Stimulated activated CD8-positive, alpha-beta memory T cell treated with anti-CD3 and anti-CD28 coated beads, Interleukin-7, amount 100 ng/mL, for 24 hours (primary cell): ENCODE measurements at regions not wholly inside any gene's neighbourhood (a gene's known extent, or its start where the extent isn't known, plus 50 kb on each side); places are given as distances from the start of the nearest gene placed in this dataset.
"Not testable (repeated sequence)": the region's sequence is repeated elsewhere in the genome, so short reads cannot be mapped to it uniquely, and the experiment has no call there.

ENCODE experiments used
- DNase-seq: peaks from one replicate; pipeline ENCODE4 v3.0.0-alpha.2; 2020; ENCODE audit warnings: low read depth

- DNase-seq, result not testable (repeated sequence)
Observed at GRCh38 chr15:47131450-47131849, 585.9 kb upstream of the SEMA6D start.

DNA sequence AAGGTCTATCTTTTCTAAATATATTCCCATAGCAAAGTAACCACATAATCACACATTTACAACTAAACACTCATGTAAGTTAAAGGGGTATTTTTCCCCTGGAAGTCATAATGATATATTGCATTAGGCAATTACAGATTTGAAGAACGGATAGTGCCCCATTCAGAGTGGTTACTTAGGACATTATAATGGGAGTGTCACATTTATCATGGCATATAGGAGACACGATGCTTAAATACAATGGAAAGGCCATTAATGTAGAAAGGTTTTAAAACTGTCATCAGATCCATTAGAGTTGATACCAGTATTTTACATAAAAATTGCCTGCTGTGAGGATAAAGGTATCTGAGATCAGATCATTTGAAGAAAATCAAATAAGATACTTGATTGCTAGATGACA, 582.0 kb upstream of the SEMA6D start:
- DNase-seq, result no peak

- no peak for DNase-seq
Observed at GRCh38 chr15:47136236-47136635, 581.1 kb upstream of the SEMA6D start.

GRCh38 chr15:47139965-47140364, 577.3 kb upstream of the SEMA6D start:
- no peak for DNase-seq

- DNase-seq, result no peak
Observed at GRCh38 chr15:47157827-47158226, 559.5 kb upstream of the SEMA6D start.

- no peak for DNase-seq
Observed at GRCh38 chr15:47158573-47158972, 558.7 kb upstream of the SEMA6D start.

- DNase-seq, result no peak
Observed at GRCh38 chr15:47177177-47177576, 540.1 kb upstream of the SEMA6D start.

DNA sequence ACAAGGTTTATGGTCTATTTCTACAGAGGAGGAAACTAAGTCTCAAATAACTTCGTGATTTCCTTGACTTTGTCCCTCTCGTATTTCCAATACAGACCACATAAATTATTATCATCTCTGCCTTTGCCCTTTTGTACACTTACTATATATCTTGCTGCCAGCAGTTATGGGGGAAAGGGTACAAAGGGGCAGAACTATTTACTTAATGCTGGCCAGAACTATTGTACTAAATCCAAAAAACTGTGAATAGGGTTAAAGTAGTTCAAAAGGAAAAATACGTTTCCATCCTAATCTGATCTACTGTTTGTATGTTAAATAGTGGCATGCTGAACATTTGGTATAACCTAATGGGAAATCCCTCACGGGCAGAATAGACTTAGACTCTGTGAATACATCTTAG, 537.3 kb upstream of the SEMA6D start:
- DNase-seq, result no peak

- no peak for DNase-seq
Observed at GRCh38 chr15:47182818-47183217, 534.5 kb upstream of the SEMA6D start.

DNA sequence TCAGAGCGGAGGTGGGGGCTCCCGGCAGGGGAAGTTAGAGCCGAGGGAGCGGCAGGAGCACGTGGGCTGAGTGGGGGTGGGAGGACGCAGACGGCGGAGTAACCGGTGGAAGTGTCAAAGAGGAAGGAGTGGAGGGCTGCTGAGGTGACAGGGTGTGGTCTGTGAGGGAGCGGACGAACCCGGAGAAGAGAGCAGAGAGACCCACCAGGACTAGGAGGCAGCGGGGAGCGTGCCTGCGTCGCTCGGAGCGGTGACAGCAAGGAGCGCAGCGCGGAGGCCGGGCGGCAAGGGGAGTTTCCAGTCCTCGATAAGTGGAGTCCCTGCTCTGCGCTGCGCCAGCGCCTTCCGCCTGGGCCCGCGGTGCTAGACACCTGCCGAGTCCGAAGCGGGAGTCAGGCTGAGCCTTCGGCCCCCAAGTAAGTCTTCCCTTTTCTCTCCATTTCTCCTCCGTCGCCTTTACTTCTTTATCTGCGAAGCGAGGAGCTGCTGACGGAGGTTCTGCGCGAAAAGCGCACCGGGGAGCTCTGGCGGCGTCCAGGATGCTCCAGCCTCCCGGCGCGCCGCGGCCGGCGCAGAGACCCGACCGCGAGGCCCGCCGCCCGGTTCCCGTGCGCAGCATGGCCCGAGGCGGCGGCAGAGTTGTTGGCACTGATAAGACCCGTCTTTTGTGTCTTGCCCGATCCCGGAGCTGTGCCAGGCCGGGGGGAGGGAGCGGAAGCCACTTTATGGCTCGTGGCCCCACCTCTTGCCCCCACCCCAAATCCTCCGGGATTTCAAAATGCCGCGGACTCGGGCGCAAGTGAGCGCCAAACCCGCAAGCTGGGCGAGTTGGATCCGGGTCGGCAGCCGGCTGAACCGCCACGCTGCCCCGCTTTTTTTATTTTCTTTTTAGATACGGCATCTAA, 533.0 kb upstream of the SEMA6D start:
- no peak for DNase-seq

- DNase-seq, result no peak
Observed at GRCh38 chr15:47184908-47185801, 532.1 kb upstream of the SEMA6D start.

DNA sequence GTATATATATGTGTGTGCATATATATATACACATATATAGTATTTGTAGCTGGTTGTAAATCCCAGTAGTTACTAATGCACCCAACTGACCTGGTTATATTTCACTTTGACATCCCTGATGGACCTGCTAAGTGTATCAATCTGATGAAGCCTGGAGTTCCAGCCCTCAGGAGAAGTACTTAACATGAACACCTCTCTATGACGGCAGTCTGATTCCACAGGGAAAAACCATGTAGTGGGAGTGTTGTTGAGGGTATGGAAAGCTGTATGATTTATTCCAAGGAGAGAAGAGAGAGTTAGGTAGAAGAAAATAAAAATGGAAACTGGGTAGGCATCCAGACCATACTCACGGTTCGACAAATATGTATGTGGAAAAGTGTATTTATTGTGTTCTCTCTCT, 531.2 kb upstream of the SEMA6D start:
- no peak for DNase-seq

- no peak for DNase-seq
Observed at GRCh38 chr15:47188758-47189507, 528.4 kb upstream of the SEMA6D start.

DNA sequence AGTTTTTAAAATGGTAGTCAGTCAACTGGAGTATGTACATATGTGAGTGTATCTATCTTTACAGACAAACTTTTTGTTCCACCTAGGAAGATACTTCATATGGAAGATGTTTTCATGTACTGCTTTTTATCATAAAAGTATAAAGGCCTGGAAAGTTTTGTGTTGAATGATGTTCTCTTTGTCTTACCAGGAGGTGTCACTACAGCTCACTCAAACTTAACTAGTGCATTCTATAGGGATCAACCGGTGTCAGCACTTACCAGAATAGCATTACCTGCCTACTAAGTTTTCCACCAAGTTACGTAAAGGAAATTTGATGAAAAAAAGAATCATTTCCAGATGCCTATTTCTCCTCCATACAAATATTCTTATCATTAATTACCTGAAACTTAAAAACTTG, 522.6 kb upstream of the SEMA6D start:
- no peak for DNase-seq

DNA sequence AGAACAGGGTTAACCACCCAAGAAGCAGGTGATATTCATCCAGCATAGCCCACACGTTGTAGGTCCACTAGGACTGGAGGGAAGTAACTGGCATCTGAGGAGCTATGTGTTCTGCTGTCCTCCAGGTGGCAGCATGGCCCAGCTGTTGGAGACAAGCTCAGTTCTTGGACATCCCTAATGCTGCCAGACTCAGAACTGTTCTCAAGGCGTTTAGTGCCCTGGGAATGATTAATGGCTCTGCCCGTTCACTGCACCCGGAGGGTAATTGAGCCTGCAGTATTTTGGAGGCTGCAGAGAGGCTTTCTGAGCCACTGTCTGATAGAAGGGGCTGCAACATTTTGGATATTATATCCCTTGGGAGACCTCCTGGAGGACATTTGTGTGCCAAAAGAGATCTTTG, 521.3 kb upstream of the SEMA6D start:
- DNase-seq, result peak; percentile 3

- DNase-seq, result no peak
Observed at GRCh38 chr15:47203993-47204392, 513.3 kb upstream of the SEMA6D start.

DNA sequence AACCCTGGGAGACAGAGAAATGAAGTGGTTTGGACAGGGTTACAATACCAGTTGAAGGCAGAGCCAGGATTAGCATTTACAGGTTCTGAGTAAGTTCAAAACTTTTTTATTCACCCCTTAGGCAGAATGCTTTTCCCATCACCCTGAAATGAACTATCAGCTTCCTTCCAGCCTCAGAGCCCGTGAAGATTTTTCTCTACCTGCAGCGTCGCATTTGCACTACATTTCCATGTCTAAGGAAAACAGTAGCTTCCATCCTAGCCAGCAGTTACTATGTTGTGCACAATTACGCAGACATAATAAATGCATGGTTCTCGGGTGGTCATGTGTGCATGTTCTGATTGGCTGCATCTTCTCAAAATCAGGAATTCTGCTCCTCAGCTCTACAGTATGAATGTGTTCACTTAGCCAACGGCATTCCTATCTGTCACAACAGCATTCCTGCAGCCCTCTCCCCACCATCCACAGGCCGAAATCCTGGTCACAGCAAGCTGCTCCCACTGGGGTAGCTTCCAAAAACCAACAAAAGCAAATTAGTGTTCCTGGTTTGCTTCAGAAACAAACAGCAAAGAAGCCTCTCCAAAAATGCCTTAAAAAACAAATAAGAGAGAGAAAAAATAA, 510.8 kb upstream of the SEMA6D start:
- DNase-seq, result no peak

DNA sequence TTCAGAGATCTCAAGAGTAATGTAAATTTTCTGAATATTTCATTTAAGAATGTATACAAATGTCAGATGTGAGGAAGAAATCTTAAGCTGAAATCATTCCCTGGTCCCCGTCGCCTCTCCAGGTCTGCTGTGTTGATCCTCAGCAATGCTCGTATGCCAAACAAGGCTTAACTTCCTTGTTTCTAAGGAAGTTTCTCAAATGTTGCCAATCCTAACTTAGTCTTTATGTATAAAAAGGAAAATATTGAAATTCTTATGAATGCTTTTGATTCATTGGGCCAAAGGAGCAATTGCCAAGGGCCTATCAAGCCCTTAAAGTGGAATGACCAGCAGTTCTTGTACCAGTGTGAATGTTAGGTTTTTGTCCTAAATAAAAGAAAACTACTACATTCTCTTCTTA, 507.7 kb upstream of the SEMA6D start:
- no peak for DNase-seq

DNA sequence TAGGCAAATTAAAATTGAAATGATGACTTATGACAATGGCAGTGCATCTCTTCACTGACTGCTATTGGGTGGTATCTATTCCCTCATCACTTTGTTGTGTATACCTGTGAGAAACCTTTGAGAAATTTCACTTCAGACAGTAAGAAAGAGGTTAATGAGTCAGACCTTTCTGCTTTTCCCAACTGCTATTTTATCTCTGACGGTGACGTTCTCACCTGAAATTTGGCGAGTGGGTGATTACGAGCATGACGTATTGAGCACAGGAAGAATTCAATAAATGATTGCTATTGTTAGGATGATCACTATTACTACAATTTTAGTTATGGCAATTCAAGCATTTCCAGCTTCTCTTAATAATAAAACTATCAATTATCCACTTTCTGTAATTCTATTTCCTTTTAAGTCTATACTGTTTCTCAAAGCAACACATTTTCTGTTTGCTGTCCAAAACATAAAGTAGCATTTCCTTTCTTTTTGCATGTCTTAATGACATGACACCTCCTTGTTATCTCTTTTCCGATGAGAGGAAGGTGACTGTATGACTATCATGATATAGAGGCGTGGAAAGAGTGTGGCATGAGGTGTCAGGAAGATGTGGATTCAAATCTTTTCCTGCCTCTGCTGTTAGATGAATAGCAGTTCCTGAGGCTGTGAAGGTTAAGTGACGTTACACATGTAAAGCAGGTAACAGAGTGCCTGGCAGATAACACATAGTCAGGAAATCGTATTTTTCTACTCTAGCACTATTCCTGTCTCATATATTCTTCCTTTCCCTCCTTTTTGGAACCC, 504.9 kb upstream of the SEMA6D start:
- DNase-seq, result no peak

DNA sequence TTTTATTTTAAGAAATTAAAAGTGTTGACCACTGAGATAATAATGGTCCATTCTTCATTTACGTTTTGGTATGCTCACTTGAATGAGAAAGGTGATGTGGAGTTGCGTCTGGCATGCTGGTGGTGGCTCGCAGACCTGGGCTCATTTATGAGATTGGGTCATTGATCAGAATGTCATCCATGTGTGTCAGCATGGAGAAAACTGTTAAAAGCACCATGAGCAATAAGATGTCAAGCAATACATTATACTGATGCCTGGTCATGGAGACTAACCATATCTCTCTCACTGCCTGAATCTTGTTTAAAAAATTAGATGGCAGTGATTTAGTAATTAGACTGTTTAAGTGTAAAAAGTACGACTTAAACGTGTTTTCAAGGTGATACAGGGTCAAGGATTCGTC, 503.4 kb upstream of the SEMA6D start:
- DNase-seq, result no peak

GRCh38 chr15:47218295-47218694, 499.0 kb upstream of the SEMA6D start:
- no peak for DNase-seq
